ENCODE measurements at regions not wholly inside any gene's neighbourhood (a gene's known extent, or its start where the extent isn't known, plus 50 kb on each side); places are given as distances from the start of the nearest gene placed in this dataset.

GRCh38 chr6:54700158-54700557 is 146.4 kb upstream of the FAM83B start:
- intact Hi-C loops (cut with DNase I, micrococcal nuclease), result no loop called here
- DNase-seq, result no peak
- peak; percentile 35 for ATAC-seq

GRCh38 chr6:54702772-54703171 is 143.8 kb upstream of the FAM83B start:
- no peak for DNase-seq
- intact Hi-C loops (cut with DNase I, micrococcal nuclease), result no loop called here
- no peak for ATAC-seq

- DNase-seq (no peak), ATAC-seq (no peak)
- intact Hi-C loops (cut with DNase I, micrococcal nuclease), result no loop called here
These were observed 140.2 kb upstream of the FAM83B start for GRCh38 chr6:54706391-54706790.

- ATAC-seq (no peak), DNase-seq (no peak)
- intact Hi-C loops (cut with DNase I, micrococcal nuclease), result no loop called here
These were observed 139.5 kb upstream of the FAM83B start for GRCh38 chr6:54706844-54707605.

- ATAC-seq (no peak), DNase-seq (no peak)
- intact Hi-C loops (cut with DNase I, micrococcal nuclease), result no loop called here
These were observed 136.1 kb upstream of the FAM83B start for GRCh38 chr6:54710456-54710855.

- no peak for DNase-seq
- no peak for ATAC-seq
- intact Hi-C loops (cut with DNase I, micrococcal nuclease), result no loop called here
These were observed 130.6 kb upstream of the FAM83B start for GRCh38 chr6:54716010-54716409.

- intact Hi-C loops (cut with DNase I, micrococcal nuclease), result no loop called here
- DNase-seq, result no peak
- ATAC-seq, result no peak
These were observed 129.7 kb upstream of the FAM83B start for GRCh38 chr6:54716877-54717276.

GRCh38 chr6:54717849-54718455 is 128.6 kb upstream of the FAM83B start:
- ATAC-seq (peak; percentile 75), DNase-seq (peak; percentile 72 to 85)
- intact Hi-C loops (cut with DNase I, micrococcal nuclease), result no loop called here

- DNase-seq, result peak; percentile 51 to 54
- intact Hi-C loops (cut with DNase I, micrococcal nuclease), result no loop called here
- peak; percentile 86 for ATAC-seq
These were observed 128.0 kb upstream of the FAM83B start for GRCh38 chr6:54718541-54719023.

- intact Hi-C loops (cut with DNase I, micrococcal nuclease), result no loop called here
- no peak for ATAC-seq
- no peak for DNase-seq
These were observed 127.4 kb upstream of the FAM83B start for GRCh38 chr6:54719131-54719530.

- ATAC-seq (no peak), DNase-seq (no peak)
- intact Hi-C loops (cut with DNase I, micrococcal nuclease), result no loop called here
These were observed 126.9 kb upstream of the FAM83B start for GRCh38 chr6:54719633-54720032.

- intact Hi-C loops (cut with DNase I, micrococcal nuclease), result no loop called here
- DNase-seq, result no peak
- ATAC-seq, result no peak
These were observed 124.2 kb upstream of the FAM83B start for GRCh38 chr6:54722328-54722727.

GRCh38 chr6:54729716-54730115 is 116.9 kb upstream of the FAM83B start:
- ATAC-seq (no peak), DNase-seq (no peak)
- intact Hi-C loops (cut with DNase I, micrococcal nuclease), result no loop called here

- intact Hi-C loops (cut with DNase I, micrococcal nuclease), result no loop called here
- ATAC-seq (peak; percentile 87), DNase-seq (peak; percentile 25 to 47)
These were observed 115.6 kb upstream of the FAM83B start for GRCh38 chr6:54730767-54731630.

GRCh38 chr6:54737247-54737646 is 109.3 kb upstream of the FAM83B start:
- no peak for DNase-seq

GRCh38 chr6:54747955-54748354 is 98.6 kb upstream of the FAM83B start:
- ATAC-seq, result no peak
- DNase-seq, result no peak

More at GRCh38 chr6:54737247-54737646, 109.3 kb upstream of the FAM83B start:
- intact Hi-C loops (cut with DNase I, micrococcal nuclease), result no loop called here
- ATAC-seq, result no peak

GRCh38 chr6:54754406-54754805 is 92.2 kb upstream of the FAM83B start:
- DNase-seq, result no peak
- ATAC-seq, result no peak
- intact Hi-C loops (cut with DNase I, micrococcal nuclease), result no loop called here

More at GRCh38 chr6:54747955-54748354, 98.6 kb upstream of the FAM83B start:
- intact Hi-C loops (cut with DNase I, micrococcal nuclease), result no loop called here

GRCh38 chr6:54758340-54758739 is 88.2 kb upstream of the FAM83B start:
- DNase-seq (no peak), ATAC-seq (no peak)
- intact Hi-C loops (cut with DNase I, micrococcal nuclease), result no loop called here

GRCh38 chr6:54768494-54768893 is 78.1 kb upstream of the FAM83B start:
- peak; percentile 37 for ATAC-seq
- DNase-seq, result no peak
- intact Hi-C loops (cut with DNase I, micrococcal nuclease), result no loop called here

GRCh38 chr6:54770328-54770727 is 76.2 kb upstream of the FAM83B start:
- no peak for ATAC-seq
- intact Hi-C loops (cut with DNase I, micrococcal nuclease), result no loop called here
- DNase-seq, result no peak
